ENCODE measurements at regions not wholly inside any gene's neighbourhood (a gene's known extent, or its start where the extent isn't known, plus 50 kb on each side); places are given as distances from the start of the nearest gene placed in this dataset.

DNA sequence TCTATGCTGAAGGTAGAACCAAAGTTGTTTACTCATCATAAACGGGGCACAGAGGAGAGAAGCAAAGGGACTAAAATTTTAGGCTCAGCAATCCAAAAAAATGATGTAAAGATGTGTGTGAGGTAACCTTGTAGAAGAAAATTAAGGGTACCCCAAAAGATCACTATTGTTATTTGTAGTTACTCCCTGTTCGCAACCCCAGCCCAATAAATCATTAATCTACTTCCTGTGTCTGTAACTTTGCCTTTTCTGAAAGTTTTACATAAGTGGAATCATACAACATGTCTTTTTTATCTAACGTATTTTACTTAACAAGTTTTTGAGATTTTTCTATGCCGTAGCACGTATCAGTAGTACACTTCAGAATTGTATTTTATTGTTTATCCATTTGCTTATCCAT, 1114.8 kb upstream of the GJE1 start:
- no peak for DNase-seq

DNA sequence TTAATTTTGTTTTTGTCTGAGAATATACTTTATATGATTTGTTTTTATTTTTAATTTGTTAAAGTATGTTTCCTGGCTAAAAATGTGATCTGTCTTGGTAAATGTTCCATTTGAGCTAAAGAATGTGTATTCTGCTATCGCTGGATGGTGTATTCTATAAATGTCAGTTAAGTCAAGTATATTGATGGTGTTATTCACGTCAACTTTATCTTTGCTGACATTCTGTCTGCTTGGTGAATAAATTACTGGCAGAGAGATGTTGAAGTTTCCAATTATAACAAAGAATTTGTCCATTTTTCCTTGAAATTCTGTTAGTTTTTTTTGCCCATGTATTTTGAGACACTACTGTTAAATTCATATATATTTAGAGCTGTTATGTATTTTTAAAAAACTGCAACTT, 1131.8 kb upstream of the GJE1 start:
- no peak for DNase-seq

DNA sequence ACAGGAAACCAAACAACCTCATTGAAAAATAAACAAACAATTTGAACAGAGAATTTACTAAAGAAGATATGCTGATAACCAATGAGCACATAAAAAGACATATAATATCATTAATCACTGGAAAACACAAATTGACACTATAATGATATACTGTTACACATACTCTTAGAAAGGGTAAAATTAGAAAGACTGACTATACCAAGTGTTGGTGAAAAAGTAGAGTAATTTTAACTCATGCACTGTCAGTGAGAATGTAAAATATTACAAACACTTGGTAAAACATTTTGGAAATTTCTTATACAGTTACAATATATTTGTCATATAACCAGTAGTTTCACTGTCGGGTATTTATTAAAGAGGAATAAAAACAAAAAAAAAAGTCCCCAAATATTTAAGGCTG, 1139.2 kb upstream of the GJE1 start:
- no peak for DNase-seq

- DNase-seq, result no peak
Measured at GRCh38 chr6:140992678-140993077, 1140.0 kb upstream of the GJE1 start.

GRCh38 chr6:140988780-140989179, 1143.9 kb upstream of the GJE1 start:
- DNase-seq, result no peak

DNA sequence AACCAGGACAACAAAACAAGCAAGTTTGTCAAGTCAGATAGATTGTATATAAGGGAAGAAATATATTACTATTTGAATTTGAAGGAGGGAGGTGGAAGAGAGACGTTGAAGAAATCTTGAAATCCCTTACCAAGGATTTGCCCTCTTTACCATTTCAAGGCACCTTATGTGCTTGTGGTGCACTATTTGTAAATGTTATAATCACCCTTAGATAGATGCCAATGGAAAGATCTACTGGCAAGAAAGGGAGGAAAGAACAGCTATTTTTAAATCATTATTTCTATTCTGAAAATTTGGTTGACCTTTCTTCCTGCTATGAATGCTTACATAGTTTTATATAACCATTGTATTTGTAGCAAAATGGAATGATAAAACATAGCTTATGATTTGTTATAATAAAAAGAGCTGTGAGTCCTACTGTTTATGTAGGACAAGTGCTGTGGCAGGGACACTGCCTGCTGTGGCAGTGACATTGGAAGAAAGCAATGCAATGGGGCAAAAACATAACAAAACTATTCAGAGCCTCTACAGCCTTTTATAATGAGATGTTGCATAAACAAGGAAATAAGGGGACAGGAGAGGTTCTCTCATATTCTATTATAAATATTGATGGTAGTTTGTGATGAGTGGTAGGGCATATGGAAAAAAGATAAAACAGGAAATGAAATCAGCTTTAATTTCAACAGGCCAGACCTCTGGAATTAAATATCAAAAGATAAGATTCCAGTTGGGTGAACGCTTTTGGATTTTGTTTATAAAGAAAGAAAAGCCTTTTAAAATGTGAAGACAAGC, 1145.2 kb upstream of the GJE1 start:
- DNase-seq, result no peak

DNA sequence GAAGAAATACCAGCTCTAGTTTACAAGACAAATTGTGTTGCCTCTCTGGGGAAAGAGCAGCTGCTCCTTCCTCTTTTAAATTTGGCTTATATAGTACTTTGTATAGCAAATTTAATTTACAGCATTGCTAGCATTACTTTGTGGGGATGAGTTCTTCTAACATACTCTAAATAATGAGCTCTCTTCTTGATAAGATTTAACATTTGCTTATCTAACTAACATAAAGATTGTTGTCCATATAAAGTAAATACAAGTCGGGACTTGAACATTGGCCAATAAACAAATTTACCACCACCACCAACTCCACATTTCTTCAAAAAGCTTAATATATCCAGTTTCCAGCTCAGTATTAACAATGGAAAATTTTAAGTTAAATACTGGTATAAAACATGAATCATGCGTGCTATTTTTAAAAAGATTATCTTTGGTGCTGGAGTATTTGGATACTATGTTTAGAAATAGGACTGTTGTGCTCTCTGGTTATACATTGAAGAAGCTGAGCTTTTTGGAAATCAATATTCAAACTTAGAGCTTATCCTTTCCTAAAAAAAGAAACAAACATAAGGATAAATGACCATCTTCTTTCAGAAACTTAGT, 1146.9 kb upstream of the GJE1 start:
- DNase-seq, result no peak

DNA sequence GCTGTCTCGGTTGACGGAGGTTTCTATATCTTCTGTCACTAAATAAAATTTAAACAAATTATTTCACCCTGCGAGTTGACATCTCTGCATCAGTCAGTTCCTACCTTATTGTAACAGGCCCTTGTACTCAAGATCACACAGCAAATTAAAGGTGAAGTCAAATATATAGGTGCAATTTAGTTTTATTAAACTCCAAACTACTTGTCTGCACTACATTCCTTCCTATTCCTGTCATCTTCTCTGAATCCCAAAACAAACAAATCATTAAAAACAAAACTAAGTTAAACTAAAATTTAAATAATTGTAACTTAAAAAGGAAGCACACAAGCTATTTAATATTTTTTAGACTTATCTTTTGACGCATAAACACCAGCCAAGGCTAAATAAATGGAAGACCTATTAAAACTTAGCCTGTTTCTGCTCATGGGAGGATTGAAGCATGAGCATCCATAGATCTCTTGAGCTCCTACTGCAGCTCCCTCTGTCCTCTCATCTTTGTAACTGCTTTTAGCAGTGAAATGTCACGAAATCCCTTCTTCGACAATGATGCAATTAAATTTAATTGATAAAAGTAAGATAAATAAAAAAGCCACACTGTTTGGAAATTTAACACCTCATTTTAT, 1152.3 kb upstream of the GJE1 start:
- no peak for DNase-seq

DNA sequence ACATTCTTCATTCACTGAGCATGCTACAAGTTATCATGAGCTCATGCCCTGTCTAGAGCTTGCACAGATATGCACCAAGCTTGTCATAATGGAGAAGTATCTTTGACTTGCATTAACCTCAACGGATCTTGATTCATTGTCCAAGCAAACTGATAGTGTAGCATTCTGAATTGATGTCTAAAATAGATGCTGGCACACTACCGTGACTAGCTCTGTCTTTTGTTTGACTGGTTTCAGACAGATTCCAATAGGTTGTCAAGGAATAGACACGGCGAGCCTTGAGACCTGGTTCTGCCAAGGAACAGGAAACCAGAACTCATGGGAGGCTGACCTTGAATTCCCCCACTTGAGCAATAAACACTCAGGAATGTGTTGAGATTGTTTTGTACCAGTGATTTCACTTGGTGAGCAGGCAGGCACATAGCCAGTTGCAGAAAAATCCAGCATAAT, 1153.1 kb upstream of the GJE1 start:
- DNase-seq, result no peak

DNA sequence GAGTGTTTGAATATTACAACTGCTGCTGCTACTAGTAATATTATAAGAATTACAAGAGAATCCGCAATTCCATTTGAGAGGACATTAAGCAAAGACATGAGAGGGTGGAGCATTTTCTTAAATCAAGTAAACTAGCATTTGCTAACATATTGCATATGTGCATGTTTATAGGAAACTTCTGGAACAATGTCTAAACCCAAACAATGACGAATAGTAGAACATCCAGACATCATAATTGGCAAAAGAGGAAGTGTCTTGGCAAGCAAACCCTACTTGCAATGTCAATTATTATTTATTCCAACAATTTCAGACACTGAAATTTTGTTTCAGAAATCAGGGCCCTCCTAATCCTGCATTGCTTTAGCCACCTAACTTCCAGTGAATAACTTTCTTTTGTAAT, 1155.3 kb upstream of the GJE1 start:
- no peak for DNase-seq

DNA sequence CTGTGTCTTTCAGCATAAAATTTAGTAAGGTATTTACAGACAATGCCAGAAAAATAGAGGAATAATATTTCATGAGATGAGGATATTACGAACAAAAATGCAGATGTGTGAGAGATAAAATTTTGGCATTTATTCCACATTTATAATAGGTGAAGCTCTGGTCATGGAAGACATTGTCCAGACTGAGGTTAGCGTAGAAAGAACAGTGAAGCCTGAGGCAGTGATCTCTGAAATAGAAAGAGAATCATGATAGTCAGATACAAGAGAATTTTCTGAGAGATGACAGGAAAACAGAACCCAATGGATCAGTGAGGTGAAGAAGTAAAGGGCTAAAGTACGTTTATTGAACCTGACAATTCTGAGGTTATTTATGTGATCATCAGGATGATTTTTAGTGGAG, 1155.9 kb upstream of the GJE1 start:
- DNase-seq, result no peak

- no peak for DNase-seq
Measured at GRCh38 chr6:140970485-140970884, 1162.2 kb upstream of the GJE1 start.

DNA sequence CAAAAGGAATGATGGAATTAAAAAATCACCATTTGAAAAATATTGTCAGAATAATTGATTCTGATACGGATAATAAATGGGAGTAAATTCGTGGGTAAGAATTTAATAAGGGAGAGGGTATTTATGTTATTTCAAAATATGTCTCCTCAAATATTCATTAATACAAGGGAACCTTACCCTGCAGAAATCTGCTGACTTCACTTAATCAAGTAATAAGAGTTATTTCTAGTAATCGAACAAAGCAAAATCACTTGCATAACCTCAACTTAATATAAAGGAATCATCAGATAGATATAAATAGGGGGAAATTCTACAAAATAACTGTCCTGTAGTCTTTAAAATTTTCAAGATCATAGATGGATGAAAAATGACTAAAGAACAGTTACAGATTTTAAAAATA, 1164.7 kb upstream of the GJE1 start:
- DNase-seq, result no peak

DNA sequence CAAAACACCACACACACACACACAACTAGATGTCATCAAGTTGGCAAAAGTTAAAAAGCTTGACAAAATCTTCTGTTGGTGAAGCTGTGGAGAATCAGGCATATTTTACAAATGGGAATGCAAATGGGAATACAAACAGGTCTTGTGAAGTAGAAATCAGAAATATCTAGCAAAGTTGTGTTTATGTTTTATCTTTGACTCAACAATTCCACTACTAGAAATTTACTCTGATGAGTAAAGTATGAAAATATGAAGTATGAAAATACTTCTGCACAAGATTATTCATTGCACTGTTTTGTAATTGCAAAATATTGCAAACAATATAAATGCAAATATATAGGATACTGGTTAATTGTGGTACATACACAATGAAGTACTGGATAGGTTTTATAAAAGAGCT, 1166.0 kb upstream of the GJE1 start:
- DNase-seq, result no peak

- DNase-seq, result no peak
Measured at GRCh38 chr6:140960566-140960965, 1172.2 kb upstream of the GJE1 start.

GRCh38 chr6:140957386-140957785, 1175.3 kb upstream of the GJE1 start:
- DNase-seq, result no peak

DNA sequence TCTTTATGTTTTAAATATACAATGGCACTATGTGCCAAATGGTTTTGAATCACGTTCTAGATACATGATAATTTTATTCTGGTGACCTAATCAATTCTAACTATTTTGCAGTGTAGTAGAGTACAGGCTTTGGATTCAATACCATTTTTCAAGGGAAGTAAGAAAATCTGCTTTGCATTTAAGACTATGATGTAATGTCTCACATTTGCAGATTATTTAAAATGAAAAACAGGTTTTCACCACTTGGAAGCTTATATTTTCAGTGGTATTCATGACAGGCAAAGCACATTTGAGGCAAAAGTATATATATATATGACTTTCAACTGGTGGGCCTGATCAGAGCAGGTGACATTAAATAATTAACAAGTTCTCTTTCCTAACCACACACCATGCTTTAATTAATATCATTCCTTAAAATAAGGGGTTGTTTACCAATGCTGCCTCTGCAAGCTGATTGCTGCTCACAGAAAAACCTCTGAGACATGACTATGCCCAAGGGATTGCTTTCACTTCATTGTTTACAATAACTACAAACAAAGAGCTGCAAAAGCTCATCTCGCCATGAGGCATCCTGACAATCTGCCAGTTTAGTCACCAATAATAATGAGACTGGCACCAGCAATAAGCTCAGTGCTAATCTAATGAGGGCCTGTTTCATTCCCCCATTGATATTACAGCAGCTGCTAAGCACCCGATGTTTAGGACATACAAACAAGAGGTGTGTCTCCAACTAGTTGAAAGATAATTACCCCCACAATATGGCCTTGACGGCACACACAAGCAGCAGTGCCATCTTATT, 1176.0 kb upstream of the GJE1 start:
- DNase-seq, result no peak

DNA sequence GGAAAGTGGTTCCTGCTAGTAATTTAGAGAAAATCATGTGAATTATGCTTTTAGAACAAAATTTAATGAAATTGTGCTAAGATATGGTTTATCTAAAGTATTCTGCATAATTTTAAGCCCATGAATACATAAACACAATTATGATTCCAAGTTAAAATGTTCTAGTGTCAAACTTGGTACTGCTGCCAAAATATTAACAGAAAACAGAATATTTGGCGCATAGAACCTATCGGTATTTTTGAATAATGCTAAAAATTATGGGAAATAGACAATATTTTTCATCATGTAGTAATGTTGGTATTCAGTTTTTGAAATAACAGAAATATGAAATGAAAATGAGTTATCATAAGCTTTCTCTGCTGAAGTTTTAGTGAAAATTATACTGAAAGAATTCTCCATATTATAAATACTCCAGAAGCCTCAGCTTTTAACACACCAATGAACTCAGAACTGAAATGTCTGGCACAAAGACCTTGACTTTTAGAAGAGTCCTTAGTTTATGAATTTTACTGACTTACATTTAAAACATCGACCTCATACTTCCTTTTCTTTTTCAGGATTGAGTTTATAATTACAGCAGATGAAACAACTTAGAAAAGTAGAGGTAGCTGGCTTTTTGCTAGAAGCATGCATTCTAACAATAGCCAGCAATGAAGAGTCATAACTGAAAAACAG, 1192.3 kb upstream of the GJE1 start:
- no peak for DNase-seq

DNA sequence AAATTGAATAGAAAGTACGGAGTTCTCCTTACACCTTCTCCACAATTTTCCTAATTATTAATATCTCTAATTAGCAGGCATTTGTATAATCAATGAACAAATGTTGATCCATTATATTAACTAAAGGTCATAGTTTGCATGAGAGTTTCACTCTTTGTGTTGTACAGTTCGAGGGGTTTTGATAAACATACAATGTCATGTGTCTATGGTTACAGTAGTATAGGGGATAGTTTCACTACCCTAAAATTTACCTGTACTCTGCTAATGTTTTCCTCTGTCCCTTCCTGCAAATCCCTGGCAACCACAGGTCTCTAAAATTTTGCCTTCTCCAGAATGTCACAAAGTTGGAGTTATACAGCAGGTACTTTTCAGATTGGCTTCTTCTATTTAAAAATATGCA, 1199.8 kb upstream of the GJE1 start:
- no peak for DNase-seq

GRCh38 chr6:140931581-140931980, 1201.1 kb upstream of the GJE1 start:
- DNase-seq, result no peak

GRCh38 chr6:140929121-140929520, 1203.6 kb upstream of the GJE1 start:
- DNase-seq, result no peak

GRCh38 chr6:140923048-140923447, 1209.7 kb upstream of the GJE1 start:
- peak; percentile 3 for DNase-seq

Measured in NCI-H510A (cell line).